Kidney (tissue), 13 donors: ENCODE measurements at regions not wholly inside any gene's neighbourhood (a gene's known extent, or its start where the extent isn't known, plus 50 kb on each side); places are given as distances from the start of the nearest gene placed in this dataset.

ENCODE experiments used
- DNase-seq, 5 donors: peaks; one replicate each; pipeline ENCODE4 v3.0.0-alpha.2; 2013 to 2020
- FAIRE-seq: peaks from 2 replicates; lab custom pipeline; 2012; peaks lifted over from hg19 to GRCh38; lab: Jason Lieb, UNC
- H3K27ac ChIP-seq, 2 donors: one replicate each; pipeline ENCODE4 v1.7.0; 2013; ENCODE audit warnings: low read depth in 2 of 2, low read length in 2 of 2, inconsistent platforms in 1 of 2
- H3K27me3 ChIP-seq: one replicate; pipeline ENCODE4 v1.7.1; 2013; ENCODE audit warnings: low read length, inconsistent platforms; ENCODE audit not compliant: control insufficient read depth, insufficient read depth
- H3K36me3 ChIP-seq, 3 donors: one replicate each; pipeline versions ENCODE4 v1.7.0 to v1.7.1; 2013; ENCODE audit warnings: low read length in 3 of 3, control low read depth in 1 of 3, inconsistent platforms in 1 of 3; ENCODE audit not compliant: insufficient read depth in 3 of 3, control insufficient read depth in 2 of 3
- H3K4me1 ChIP-seq, 3 donors: one replicate each; pipeline versions ENCODE4 v1.7.0 to v1.7.1; 2013; ENCODE audit warnings: low read length in 3 of 3, inconsistent platforms in 1 of 3, low read depth in 1 of 3; ENCODE audit not compliant: control insufficient read depth in 2 of 3, insufficient read depth in 2 of 3
- H3K4me3 ChIP-seq, 3 donors: one replicate each; pipeline versions ENCODE4 v1.7.0 to v1.8.1; 2013; ENCODE audit warnings: low read length in 3 of 3, control low read depth in 1 of 3, inconsistent platforms in 1 of 3
- H3K9ac ChIP-seq, 3 donors: one replicate each; pipeline versions ENCODE4 v1.7.0 to v1.7.1; 2013; ENCODE audit warnings: low read length in 3 of 3, control low read depth in 1 of 3, inconsistent platforms in 1 of 3
- H3K9me3 ChIP-seq, 3 donors: one replicate each; pipeline versions ENCODE4 v1.7.0 to v1.7.1; 2013; ENCODE audit warnings: low read length in 3 of 3, control low read depth in 1 of 3, inconsistent platforms in 1 of 3; ENCODE audit not compliant: control insufficient read depth in 2 of 3, insufficient read depth in 1 of 3
- CTCF ChIP-seq: IDR thresholded peaks from 3 replicates; pipeline ENCODE4 v1.5.1; 2012; ENCODE audit warnings: mild to moderate bottlenecking, moderate library complexity, borderline replicate concordance; ENCODE audit not compliant: insufficient read depth; ENCODE audit errors: extremely low read depth
- intact Hi-C: fragments of 100-400 bp; cut with DNase I; formaldehyde crosslinking; loops from one replicate; pipeline ENCODE4 v1.11.1; 2022
- donor health status: control.
- donor health status: control.
- donor health status: control.
- donor health status: control.
- donor health status: control.
- donor health status: DM: yes; HTN: yes; CAD: no.
- donor health status: Normal renal cell carcinoma (clear cell type).

DNA sequence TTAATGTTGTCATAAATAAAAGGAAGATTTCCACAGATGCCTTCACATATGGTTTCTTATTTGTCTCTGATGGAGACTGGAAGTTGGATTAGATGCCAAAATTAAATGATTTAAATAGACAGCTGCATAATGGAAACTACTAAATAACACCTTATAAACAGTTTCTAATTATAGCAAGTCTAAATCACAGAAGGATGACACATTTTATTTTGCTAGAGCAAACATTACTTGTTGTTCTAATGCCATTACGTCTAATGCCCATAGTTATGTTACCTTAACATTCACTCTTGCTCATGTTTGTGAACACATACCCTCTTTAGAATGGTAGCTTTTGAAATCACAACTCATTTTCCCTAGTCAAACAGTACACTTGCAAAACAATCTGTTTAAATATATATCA lies 92.8 kb downstream of the ZIC4 start:
- Histone ChIP-seq H3K4me3 (no peak overlapping the region), H3K9ac (no peak overlapping the region), H3K27me3 (no peaks in the 10 kb centered on the region), H3K9me3 (no peaks in the 10 kb centered on the region), H3K36me3 (no peaks in the 10 kb centered on the region), H3K27ac (no peak overlapping the region), H3K4me1 (no peaks in the 10 kb centered on the region)
- FAIRE-seq (no peak), DNase-seq (no peak)
- intact Hi-C loops: no loop called here
- no peak for TF ChIP-seq CTCF

DNA sequence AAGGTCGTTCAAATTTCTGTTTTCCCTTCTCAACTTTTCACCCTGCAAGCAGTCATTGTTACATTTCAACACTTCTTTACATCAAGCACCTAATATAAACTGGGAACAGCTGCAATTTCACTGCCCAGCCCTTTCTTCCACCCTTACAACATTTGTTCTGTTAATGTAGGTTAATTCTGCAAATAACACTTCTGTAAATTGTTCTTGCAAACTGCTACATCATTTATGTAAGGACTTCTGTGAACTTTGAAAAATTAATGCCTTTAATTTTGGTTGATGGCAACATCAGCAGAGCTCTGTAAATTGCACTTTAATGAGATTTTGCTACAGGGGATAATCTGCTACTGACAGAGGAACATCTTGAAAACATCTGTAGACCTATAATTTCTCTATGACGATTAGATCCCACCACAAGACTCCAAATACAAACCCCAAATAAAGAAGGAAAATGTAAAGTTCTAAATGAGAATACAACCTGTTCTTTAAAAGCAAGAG lies 93.5 kb downstream of the ZIC4 start:
- H3K9ac ChIP-seq: no peak overlapping the region
- TF ChIP-seq CTCF: no peak
- H3K27me3 ChIP-seq: no peaks in the 10 kb centered on the region
- H3K4me1 ChIP-seq: no peaks in the 10 kb centered on the region
- H3K4me3 ChIP-seq: no peak overlapping the region
- DNase-seq (no peak), FAIRE-seq (no peak)
- H3K27ac ChIP-seq: no peak overlapping the region
- H3K36me3 ChIP-seq: no peaks in the 10 kb centered on the region
- H3K9me3 ChIP-seq: no peaks in the 10 kb centered on the region
- intact Hi-C loops: no loop called here

DNA sequence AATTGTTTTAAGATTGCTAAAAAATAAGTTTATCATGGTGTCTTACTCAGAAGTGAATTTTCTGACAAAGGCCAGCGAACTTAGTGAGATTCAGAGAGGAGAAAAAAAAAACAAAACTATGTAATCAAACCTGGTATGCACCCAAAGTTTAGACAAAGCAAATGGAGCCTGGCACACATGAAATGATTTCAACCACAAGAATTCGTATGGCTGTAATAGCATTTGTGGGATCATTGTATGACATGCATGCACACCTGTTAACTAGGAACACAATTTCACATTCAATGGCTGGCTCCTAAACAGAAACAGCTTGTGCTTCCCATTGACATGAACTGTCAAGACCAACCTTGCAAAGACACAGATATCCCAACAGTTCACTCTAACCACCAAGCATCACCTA lies 94.6 kb downstream of the ZIC4 start:
- FAIRE-seq (no peak), DNase-seq (no peak)
- H3K27me3 ChIP-seq: no peaks in the 10 kb centered on the region
- H3K9me3 ChIP-seq: no peaks in the 10 kb centered on the region
- no peaks in the 10 kb centered on the region for H3K36me3 ChIP-seq
- no peak overlapping the region for H3K27ac ChIP-seq
- H3K9ac ChIP-seq: no peak overlapping the region
- intact Hi-C loops: no loop called here
- H3K4me3 ChIP-seq: no peak overlapping the region
- no peak for TF ChIP-seq CTCF
- no peaks in the 10 kb centered on the region for H3K4me1 ChIP-seq
